ENCODE measurements at regions not wholly inside any gene's neighbourhood (a gene's known extent, or its start where the extent isn't known, plus 50 kb on each side); places are given as distances from the start of the nearest gene placed in this dataset.

- H3K9me3 Mint-ChIP-seq: peaks cover 23% of the 10 kb centered on the region
- DNase-seq (no peak), ATAC-seq (no peak)
- no peaks in the 10 kb centered on the region for H3K36me3 Mint-ChIP-seq (ENCODE audit: insufficient read depth)
- no peaks in the 10 kb centered on the region for H3K4me1 Mint-ChIP-seq (ENCODE audit: low read depth)
- H3K27me3 Mint-ChIP-seq (ENCODE audit: low read depth): peaks cover 9% of the 10 kb centered on the region
- no peak overlapping the region for H3K4me3 Mint-ChIP-seq
Measured at GRCh38 chr4:55237839-55238238, 108.2 kb upstream of the SRD5A3 start.

- ATAC-seq (no peak), DNase-seq (no peak)
- H3K4me1 Mint-ChIP-seq (ENCODE audit: low read depth): no peaks in the 10 kb centered on the region
- peaks cover 23% of the 10 kb centered on the region for H3K9me3 Mint-ChIP-seq
- H3K27me3 Mint-ChIP-seq (ENCODE audit: low read depth): peaks cover 11% of the 10 kb centered on the region
- H3K4me3 Mint-ChIP-seq: no peak overlapping the region
- H3K36me3 Mint-ChIP-seq (ENCODE audit: insufficient read depth): no peaks in the 10 kb centered on the region
Measured at GRCh38 chr4:55238407-55238806, 107.6 kb upstream of the SRD5A3 start.

GRCh38 chr4:55241461-55241860, 104.6 kb upstream of the SRD5A3 start:
- Mint-ChIP-seq H3K27me3 (ENCODE audit: low read depth) (peaks cover 17% of the 10 kb centered on the region), H3K36me3 (ENCODE audit: insufficient read depth) (no peaks in the 10 kb centered on the region), H3K4me3 (no peak overlapping the region), H3K4me1 (ENCODE audit: low read depth) (no peaks in the 10 kb centered on the region), H3K9me3 (peaks cover 23% of the 10 kb centered on the region)
- no peak for ATAC-seq
- DNase-seq: no peak

- DNase-seq (no peak), ATAC-seq (no peak)
- H3K4me3 Mint-ChIP-seq: no peak overlapping the region
- H3K36me3 Mint-ChIP-seq (ENCODE audit: insufficient read depth): no peaks in the 10 kb centered on the region
- H3K9me3 Mint-ChIP-seq: peaks cover 22% of the 10 kb centered on the region
- H3K27me3 Mint-ChIP-seq (ENCODE audit: low read depth): peaks cover 17% of the 10 kb centered on the region
- H3K4me1 Mint-ChIP-seq (ENCODE audit: low read depth): no peaks in the 10 kb centered on the region
Measured at GRCh38 chr4:55242506-55242905, 103.5 kb upstream of the SRD5A3 start.

- DNase-seq: no peak
- H3K4me1 Mint-ChIP-seq (ENCODE audit: low read depth): no peaks in the 10 kb centered on the region
- no peak overlapping the region for H3K4me3 Mint-ChIP-seq
- no peaks in the 10 kb centered on the region for H3K36me3 Mint-ChIP-seq (ENCODE audit: insufficient read depth)
- peaks cover 10% of the 10 kb centered on the region for H3K27me3 Mint-ChIP-seq (ENCODE audit: low read depth)
- no peaks in the 10 kb centered on the region for H3K9me3 Mint-ChIP-seq
- ATAC-seq: no peak
Measured at GRCh38 chr4:55247521-55247920, 98.5 kb upstream of the SRD5A3 start.

- ATAC-seq: no peak
- H3K36me3 Mint-ChIP-seq (ENCODE audit: insufficient read depth): no peaks in the 10 kb centered on the region
- no peak overlapping the region for H3K4me3 Mint-ChIP-seq
- H3K9me3 Mint-ChIP-seq: no peaks in the 10 kb centered on the region
- no peak for DNase-seq
- H3K27me3 Mint-ChIP-seq (ENCODE audit: low read depth): peaks cover 6% of the 10 kb centered on the region
- no peaks in the 10 kb centered on the region for H3K4me1 Mint-ChIP-seq (ENCODE audit: low read depth)
Measured at GRCh38 chr4:55248756-55249155, 97.3 kb upstream of the SRD5A3 start.

GRCh38 chr4:55249476-55249875, 96.6 kb upstream of the SRD5A3 start:
- no peaks in the 10 kb centered on the region for H3K9me3 Mint-ChIP-seq
- DNase-seq (no peak), ATAC-seq (no peak)
- no peaks in the 10 kb centered on the region for H3K4me1 Mint-ChIP-seq (ENCODE audit: low read depth)
- no peaks in the 10 kb centered on the region for H3K36me3 Mint-ChIP-seq (ENCODE audit: insufficient read depth)
- no peak overlapping the region for H3K4me3 Mint-ChIP-seq
- peaks cover 5% of the 10 kb centered on the region for H3K27me3 Mint-ChIP-seq (ENCODE audit: low read depth)

GRCh38 chr4:55251342-55251741, 94.7 kb upstream of the SRD5A3 start:
- Mint-ChIP-seq H3K4me1 (ENCODE audit: low read depth) (no peaks in the 10 kb centered on the region), H3K9me3 (no peaks in the 10 kb centered on the region), H3K27me3 (ENCODE audit: low read depth) (peaks cover 8% of the 10 kb centered on the region), H3K36me3 (ENCODE audit: insufficient read depth) (no peaks in the 10 kb centered on the region), H3K4me3 (no peak overlapping the region)
- no peak for ATAC-seq
- DNase-seq: no peak

GRCh38 chr4:55251896-55252295, 94.1 kb upstream of the SRD5A3 start:
- ATAC-seq: no peak
- no peak overlapping the region for H3K4me3 Mint-ChIP-seq
- no peaks in the 10 kb centered on the region for H3K36me3 Mint-ChIP-seq (ENCODE audit: insufficient read depth)
- H3K9me3 Mint-ChIP-seq: no peaks in the 10 kb centered on the region
- H3K4me1 Mint-ChIP-seq (ENCODE audit: low read depth): no peaks in the 10 kb centered on the region
- peaks cover 9% of the 10 kb centered on the region for H3K27me3 Mint-ChIP-seq (ENCODE audit: low read depth)
- no peak for DNase-seq

- no peak for ATAC-seq
- Mint-ChIP-seq H3K27me3 (ENCODE audit: low read depth) (peaks cover 9% of the 10 kb centered on the region), H3K9me3 (no peaks in the 10 kb centered on the region), H3K36me3 (ENCODE audit: insufficient read depth) (no peaks in the 10 kb centered on the region), H3K4me3 (no peak overlapping the region), H3K4me1 (ENCODE audit: low read depth) (no peaks in the 10 kb centered on the region)
- DNase-seq: no peak
Measured at GRCh38 chr4:55253948-55254593, 92.0 kb upstream of the SRD5A3 start.

GRCh38 chr4:55255179-55255578, 90.9 kb upstream of the SRD5A3 start:
- Mint-ChIP-seq H3K36me3 (ENCODE audit: insufficient read depth) (no peaks in the 10 kb centered on the region), H3K4me1 (ENCODE audit: low read depth) (no peaks in the 10 kb centered on the region), H3K9me3 (no peaks in the 10 kb centered on the region), H3K27me3 (ENCODE audit: low read depth) (peaks cover 11% of the 10 kb centered on the region), H3K4me3 (no peak overlapping the region)
- ATAC-seq: no peak
- DNase-seq: no peak

GRCh38 chr4:55256787-55257186, 89.3 kb upstream of the SRD5A3 start:
- ATAC-seq: no peak

GRCh38 chr4:55258152-55258865, 87.7 kb upstream of the SRD5A3 start:
- H3K9me3 Mint-ChIP-seq: no peaks in the 10 kb centered on the region
- H3K4me1 Mint-ChIP-seq (ENCODE audit: low read depth): no peaks in the 10 kb centered on the region
- peaks cover 11% of the 10 kb centered on the region for H3K27me3 Mint-ChIP-seq (ENCODE audit: low read depth)
- ATAC-seq (no peak), DNase-seq (no peak)
- no peaks in the 10 kb centered on the region for H3K36me3 Mint-ChIP-seq (ENCODE audit: insufficient read depth)
- H3K4me3 Mint-ChIP-seq: no peak overlapping the region

More at GRCh38 chr4:55256787-55257186, 89.3 kb upstream of the SRD5A3 start:
- H3K27me3 Mint-ChIP-seq (ENCODE audit: low read depth): peaks cover 11% of the 10 kb centered on the region
- H3K9me3 Mint-ChIP-seq: no peaks in the 10 kb centered on the region
- H3K4me3 Mint-ChIP-seq: no peak overlapping the region
- DNase-seq: no peak
- H3K4me1 Mint-ChIP-seq (ENCODE audit: low read depth): no peaks in the 10 kb centered on the region
- no peaks in the 10 kb centered on the region for H3K36me3 Mint-ChIP-seq (ENCODE audit: insufficient read depth)

GRCh38 chr4:55259294-55259693, 86.7 kb upstream of the SRD5A3 start:
- no peaks in the 10 kb centered on the region for H3K9me3 Mint-ChIP-seq

GRCh38 chr4:55269470-55269869, 76.6 kb upstream of the SRD5A3 start:
- no peaks in the 10 kb centered on the region for H3K9me3 Mint-ChIP-seq
- ATAC-seq (peak in 1 of 2 donors; percentile 23), DNase-seq (no peak)
- peaks cover 5% of the 10 kb centered on the region for H3K27me3 Mint-ChIP-seq (ENCODE audit: low read depth)
- no peaks in the 10 kb centered on the region for H3K36me3 Mint-ChIP-seq (ENCODE audit: insufficient read depth)
- H3K4me1 Mint-ChIP-seq (ENCODE audit: low read depth): no peaks in the 10 kb centered on the region
- no peak overlapping the region for H3K4me3 Mint-ChIP-seq

More at GRCh38 chr4:55259294-55259693, 86.7 kb upstream of the SRD5A3 start:
- Mint-ChIP-seq H3K4me1 (ENCODE audit: low read depth) (no peaks in the 10 kb centered on the region), H3K27me3 (ENCODE audit: low read depth) (peaks cover 6% of the 10 kb centered on the region), H3K36me3 (ENCODE audit: insufficient read depth) (no peaks in the 10 kb centered on the region), H3K4me3 (no peak overlapping the region)
- ATAC-seq (no peak), DNase-seq (no peak)

Data from activated T-cell treated with anti-CD3 and anti-CD28 coated beads, Interleukin-2, amount 50 U/mL, for 4 hours (primary cell).